ENCODE measurements at regions not wholly inside any gene's neighbourhood (a gene's known extent, or its start where the extent isn't known, plus 50 kb on each side); places are given as distances from the start of the nearest gene placed in this dataset.

DNA sequence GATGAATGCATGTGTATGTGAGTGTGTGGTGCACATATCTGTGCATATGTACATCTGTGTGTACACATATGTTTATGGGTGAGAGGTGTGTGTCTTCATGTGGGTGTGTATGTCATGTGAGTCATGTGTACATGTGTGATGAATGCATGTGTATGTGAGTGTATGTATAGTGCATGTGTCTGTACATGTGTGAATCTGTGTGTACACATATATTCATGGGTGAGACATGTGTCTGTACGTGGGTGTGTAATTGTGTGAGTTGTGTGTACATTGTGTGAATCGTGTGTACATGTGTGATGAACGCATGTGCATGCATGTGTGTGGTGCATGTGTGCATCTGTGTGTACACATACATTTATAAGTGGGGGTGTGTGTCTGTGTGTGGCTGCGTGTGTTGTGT lies 146.9 kb upstream of the TMEM132C start:
- TF ChIP-seq EZH2 (IDR thresholded peaks at IDR 0.05; ENCODE audit: insufficient read depth, poor library complexity, severe bottlenecking) (no peak), EZH2phosphoT487 (IDR thresholded peaks at IDR 0.05; ENCODE audit: insufficient read depth, low read depth) (no peak)

Measured in GM23248 (cell line).